ENCODE measurements at regions not wholly inside any gene's neighbourhood (a gene's known extent, or its start where the extent isn't known, plus 50 kb on each side); places are given as distances from the start of the nearest gene placed in this dataset.

- TF ChIP-seq CTCF (IDR thresholded peaks at IDR 0.05; ENCODE audit: low read depth, low read length), result no peak
- TF ChIP-seq MAX (IDR thresholded peaks at IDR 0.05; ENCODE audit: low read depth, low read length), result no peak
- TF ChIP-seq POLR2A (IDR thresholded peaks at IDR 0.05; ENCODE audit: extremely low read depth, insufficient read length), result no peak
- no peak for TF ChIP-seq MYC (IDR thresholded peaks at IDR 0.05; ENCODE audit: low read depth, low read length)
Measured at GRCh38 chr2:186164325-186164724, 321.7 kb upstream of the ZC3H15 start.
